ENCODE measurements at regions not wholly inside any gene's neighbourhood (a gene's known extent, or its start where the extent isn't known, plus 50 kb on each side); places are given as distances from the start of the nearest gene placed in this dataset.

GRCh38 chr10:10044922-10045764 lies 972.5 kb upstream of the CELF2 start:
- H3K36me3 ChIP-seq: no peaks in the 10 kb centered on the region
- no peak overlapping the region for H3K4me3 ChIP-seq
- intact Hi-C loops (cut with DNase I): no loop called here
- no peak for DNase-seq (ENCODE audit: extremely low spot score in 2 of 2)
- H3K27ac ChIP-seq: peak overlapping the region; percentile 3
- H3K9me3 ChIP-seq: no peaks in the 10 kb centered on the region
- H3K27me3 ChIP-seq: no peaks in the 10 kb centered on the region
- H3K4me1 ChIP-seq: no peaks in the 10 kb centered on the region
- TF ChIP-seq POLR2A (IDR thresholded peaks at IDR 0.05) (no peak), POLR2AphosphoS5 (IDR thresholded peaks at IDR 0.05; ENCODE audit: insufficient read depth in 1 of 2, low read depth in 1 of 2) (no peak), CTCF (IDR thresholded peaks at IDR 0.05) (no peak)

GRCh38 chr10:10045765-10046028 lies 972.0 kb upstream of the CELF2 start:
- intact Hi-C loops (cut with DNase I): no loop called here
- Histone ChIP-seq H3K27ac (peak overlapping the region; percentile 3), H3K4me1 (no peaks in the 10 kb centered on the region), H3K36me3 (no peaks in the 10 kb centered on the region), H3K9me3 (no peaks in the 10 kb centered on the region), H3K4me3 (no peak overlapping the region), H3K27me3 (no peaks in the 10 kb centered on the region)
- DNase-seq (ENCODE audit: extremely low spot score in 2 of 2): no peak
- TF ChIP-seq CTCF (IDR thresholded peaks at IDR 0.05) (no peak), POLR2A (IDR thresholded peaks at IDR 0.05) (no peak), POLR2AphosphoS5 (IDR thresholded peaks at IDR 0.05; ENCODE audit: insufficient read depth in 1 of 2, low read depth in 1 of 2) (no peak)

GRCh38 chr10:10047426-10047825 lies 970.2 kb upstream of the CELF2 start:
- no peaks in the 10 kb centered on the region for H3K27me3 ChIP-seq
- intact Hi-C loops (cut with DNase I): no loop called here
- no peaks in the 10 kb centered on the region for H3K36me3 ChIP-seq
- TF ChIP-seq POLR2AphosphoS5 (IDR thresholded peaks at IDR 0.05; ENCODE audit: insufficient read depth in 1 of 2, low read depth in 1 of 2) (no peak), POLR2A (IDR thresholded peaks at IDR 0.05) (no peak), CTCF (IDR thresholded peaks at IDR 0.05) (no peak)
- H3K4me1 ChIP-seq: no peaks in the 10 kb centered on the region
- DNase-seq (ENCODE audit: extremely low spot score in 2 of 2): no peak
- no peak overlapping the region for H3K4me3 ChIP-seq
- H3K9me3 ChIP-seq: no peaks in the 10 kb centered on the region
- no peak overlapping the region for H3K27ac ChIP-seq

- no peaks in the 10 kb centered on the region for H3K36me3 ChIP-seq
- TF ChIP-seq CTCF (IDR thresholded peaks at IDR 0.05) (no peak), POLR2A (IDR thresholded peaks at IDR 0.05) (no peak), POLR2AphosphoS5 (IDR thresholded peaks at IDR 0.05; ENCODE audit: insufficient read depth in 1 of 2, low read depth in 1 of 2) (no peak)
- H3K4me1 ChIP-seq: no peaks in the 10 kb centered on the region
- no peak for DNase-seq (ENCODE audit: extremely low spot score in 2 of 2)
- H3K27me3 ChIP-seq: no peaks in the 10 kb centered on the region
- intact Hi-C loops (cut with DNase I): no loop called here
- no peaks in the 10 kb centered on the region for H3K9me3 ChIP-seq
- no peak overlapping the region for H3K27ac ChIP-seq
- H3K4me3 ChIP-seq: no peak overlapping the region
Measured at GRCh38 chr10:10053051-10053450, 964.6 kb upstream of the CELF2 start.

- no peak overlapping the region for H3K4me3 ChIP-seq
- no peak overlapping the region for H3K27ac ChIP-seq
- no peak for TF ChIP-seq POLR2AphosphoS5 (IDR thresholded peaks at IDR 0.05; ENCODE audit: insufficient read depth in 1 of 2, low read depth in 1 of 2)
- no peak for DNase-seq (ENCODE audit: extremely low spot score in 2 of 2)
- H3K36me3 ChIP-seq: no peaks in the 10 kb centered on the region
- intact Hi-C loops (cut with DNase I): no loop called here
- no peaks in the 10 kb centered on the region for H3K4me1 ChIP-seq
- no peaks in the 10 kb centered on the region for H3K27me3 ChIP-seq
- H3K9me3 ChIP-seq: no peaks in the 10 kb centered on the region
Measured at GRCh38 chr10:10054466-10054865, 963.2 kb upstream of the CELF2 start.
